Stimulated activated CD4-positive, alpha-beta T cell treated with anti-CD3 and anti-CD28 coated beads, TNF-alpha, amount 100 ng/mL, for 48 hours (primary cell): ENCODE measurements at regions not wholly inside any gene's neighbourhood (a gene's known extent, or its start where the extent isn't known, plus 50 kb on each side); places are given as distances from the start of the nearest gene placed in this dataset.

ENCODE experiments used
- DNase-seq, 3 donors: peaks; one replicate each; pipeline ENCODE4 v3.0.0-alpha.2; 2020; ENCODE audit warnings: low read depth in 3 of 3

DNA sequence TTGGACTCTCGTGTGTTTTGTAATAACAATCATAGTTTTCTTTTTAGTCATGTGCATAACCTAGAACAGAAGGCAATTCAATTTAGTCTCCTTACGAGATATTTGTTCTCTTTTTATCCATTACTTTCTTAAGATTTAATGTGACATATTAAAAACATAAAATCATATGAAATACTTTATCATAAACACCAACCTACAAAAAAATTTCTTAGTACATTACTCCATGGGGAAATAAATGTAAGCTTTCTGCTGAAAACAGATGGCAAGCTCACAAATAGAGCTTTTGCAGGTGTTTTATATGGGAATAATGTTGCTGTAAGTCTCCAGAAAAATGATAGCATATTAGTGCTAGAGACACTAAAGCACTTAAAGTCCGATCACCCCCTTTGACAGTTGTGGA lies 1035.2 kb upstream of the ARRDC3 start:
- no peak for DNase-seq

GRCh38 chr5:92409134-92409533 lies 1026.0 kb upstream of the ARRDC3 start:
- no peak for DNase-seq

- DNase-seq, result no peak
These were observed 1020.0 kb upstream of the ARRDC3 start for GRCh38 chr5:92402956-92403702.

DNA sequence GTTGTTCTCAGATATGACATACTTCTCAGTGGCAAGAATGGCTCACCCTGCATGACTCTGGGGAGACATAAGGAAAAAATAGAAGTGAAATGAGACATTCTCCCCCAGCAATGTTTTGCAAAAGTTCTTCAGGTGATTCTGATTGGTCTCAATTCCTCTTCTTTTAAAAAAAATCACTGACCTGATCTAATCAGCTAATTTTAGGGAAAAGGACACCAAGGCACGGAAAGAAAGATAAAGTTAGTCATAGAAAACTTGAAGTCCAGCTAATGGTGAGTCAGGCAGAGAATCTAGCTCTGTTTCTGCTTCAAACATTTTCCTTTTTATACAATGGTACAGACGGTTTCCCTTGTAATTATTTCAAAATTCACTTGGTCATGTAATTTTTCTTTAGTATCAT lies 1018.9 kb upstream of the ARRDC3 start:
- DNase-seq, result no peak

- no peak for DNase-seq
These were observed 1018.4 kb upstream of the ARRDC3 start for GRCh38 chr5:92401492-92401891.

DNA sequence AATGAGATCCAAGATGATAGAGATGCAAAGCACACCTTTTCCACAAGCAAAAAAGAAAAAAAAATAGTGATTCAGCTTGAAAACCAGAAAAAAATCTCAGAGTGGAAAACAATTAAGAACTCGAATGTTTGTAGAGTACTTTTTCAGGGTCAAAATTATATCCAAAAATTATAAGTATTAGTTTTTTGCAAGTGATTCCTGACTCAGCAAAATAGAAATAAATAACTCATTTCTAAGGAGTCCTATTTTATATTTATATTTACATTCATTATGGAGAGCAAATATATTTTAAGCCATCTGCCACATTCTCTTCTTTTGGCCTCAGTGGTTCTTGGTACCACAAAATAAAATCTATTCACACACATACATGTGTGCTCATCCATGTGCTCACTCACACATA lies 1011.8 kb upstream of the ARRDC3 start:
- no peak for DNase-seq

- DNase-seq, result no peak
These were observed 1007.5 kb upstream of the ARRDC3 start for GRCh38 chr5:92390657-92391056.

GRCh38 chr5:92380069-92380770 lies 997.1 kb upstream of the ARRDC3 start:
- no peak for DNase-seq

GRCh38 chr5:92378966-92379611 lies 996.0 kb upstream of the ARRDC3 start:
- no peak for DNase-seq

DNA sequence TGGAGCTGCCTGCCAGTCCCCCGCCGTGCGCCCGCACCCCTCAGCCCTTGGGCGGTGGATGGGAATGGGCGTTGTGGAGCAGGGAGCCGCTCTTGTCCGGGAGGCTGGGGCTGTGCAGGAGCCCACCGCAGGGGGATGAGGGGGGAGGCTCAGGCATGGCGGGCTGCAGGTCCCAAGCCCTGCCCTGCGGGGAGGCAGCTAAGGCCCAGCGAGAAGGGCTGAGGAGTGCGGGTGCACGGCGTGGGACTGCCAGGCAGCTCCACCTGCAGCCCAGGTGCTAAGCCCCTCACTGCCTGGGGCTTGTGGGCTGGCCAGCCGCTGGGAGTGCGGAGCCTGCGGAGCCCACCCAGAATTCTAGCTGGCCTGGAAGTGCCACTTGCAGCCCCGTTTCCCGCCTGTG lies 991.7 kb upstream of the ARRDC3 start:
- no peak for DNase-seq

- no peak for DNase-seq
These were observed 989.6 kb upstream of the ARRDC3 start for GRCh38 chr5:92372766-92373165.

DNA sequence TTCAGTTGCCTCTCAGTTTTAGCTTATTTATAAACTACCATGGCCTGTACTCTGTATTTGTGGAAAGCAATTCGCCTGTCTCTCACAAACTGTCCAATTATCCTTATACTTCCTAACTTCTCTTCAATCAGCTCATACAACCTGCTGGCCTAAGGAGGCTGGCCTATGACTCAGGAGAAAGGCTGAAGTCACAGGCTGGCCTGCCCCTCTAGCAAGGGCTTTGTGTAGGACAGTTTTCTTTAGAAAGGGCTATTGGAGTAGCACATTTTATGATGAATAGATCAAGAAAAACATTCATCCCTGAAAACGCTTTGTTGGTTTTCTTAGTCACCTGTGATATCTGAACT lies 988.7 kb upstream of the ARRDC3 start:
- DNase-seq, result no peak

DNA sequence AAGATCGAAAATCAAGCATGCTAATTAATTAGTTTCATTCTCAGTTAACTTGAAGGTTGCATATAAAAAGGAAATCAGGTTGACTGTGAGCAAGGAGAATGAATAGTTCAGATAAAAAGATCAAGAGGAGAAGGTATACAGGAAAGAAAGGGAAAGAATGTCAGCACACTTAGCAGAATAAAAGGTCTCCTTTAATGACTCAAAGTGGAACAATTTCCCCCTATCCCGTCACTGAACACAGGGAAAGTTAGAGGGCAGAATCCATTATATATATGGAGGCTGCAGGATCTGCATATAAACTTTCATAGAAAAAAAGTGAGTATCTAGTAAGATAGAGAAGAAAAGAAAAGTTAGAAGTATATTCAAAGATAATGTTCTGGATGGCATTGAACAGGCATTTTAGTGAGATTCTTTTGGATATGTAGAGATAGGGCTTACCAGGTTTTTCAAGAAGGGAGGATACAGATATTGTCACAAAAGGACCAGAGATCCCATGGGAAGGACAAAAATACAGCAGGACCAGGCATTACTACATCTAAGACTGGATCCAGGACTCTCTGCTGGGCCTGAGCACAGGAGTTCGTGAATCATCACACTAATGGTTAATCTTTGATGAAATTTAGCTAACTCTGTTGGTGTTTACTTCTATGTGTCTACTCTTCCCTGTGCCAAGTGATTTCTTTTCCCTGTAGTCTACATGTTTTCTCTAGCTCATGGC lies 988.2 kb upstream of the ARRDC3 start:
- DNase-seq, result no peak

DNA sequence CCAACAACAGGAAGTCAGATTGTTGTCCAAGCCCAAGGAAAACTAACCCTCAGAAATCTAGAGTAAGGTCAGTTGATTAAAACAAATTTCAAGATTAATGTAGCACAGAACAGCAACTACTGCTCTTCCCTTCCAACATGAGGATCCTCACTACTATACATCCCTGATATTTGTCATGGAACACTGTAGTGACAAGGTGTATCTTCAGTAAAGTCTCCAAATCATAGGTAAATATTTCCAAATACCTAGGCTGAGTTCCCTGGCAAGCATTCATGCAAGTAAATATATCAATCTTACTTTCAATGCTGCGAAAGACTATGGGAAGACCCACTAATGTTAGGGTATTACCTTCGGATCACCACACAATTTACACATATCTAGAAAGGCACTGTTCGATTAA lies 986.9 kb upstream of the ARRDC3 start:
- no peak for DNase-seq

DNA sequence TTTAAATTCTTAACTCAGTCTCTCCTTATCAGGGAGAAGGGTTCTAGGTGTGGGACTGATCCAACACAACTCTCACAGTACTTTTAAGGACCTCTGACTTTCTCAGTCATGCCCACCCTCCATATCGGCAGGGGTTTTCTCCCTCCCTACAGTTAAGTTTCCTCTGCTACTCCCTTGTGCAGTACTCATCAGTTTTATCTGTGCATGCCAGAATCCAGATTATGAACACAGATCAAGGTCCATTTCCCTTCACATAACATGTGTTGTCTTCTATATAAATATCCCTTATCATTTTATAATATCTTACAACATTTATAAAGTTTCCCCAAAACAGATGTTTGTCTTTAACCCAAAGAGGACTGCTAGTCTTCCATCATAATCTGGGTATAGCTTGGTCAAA lies 986.5 kb upstream of the ARRDC3 start:
- no peak for DNase-seq

GRCh38 chr5:92364986-92365550 lies 982.0 kb upstream of the ARRDC3 start:
- no peak for DNase-seq

DNA sequence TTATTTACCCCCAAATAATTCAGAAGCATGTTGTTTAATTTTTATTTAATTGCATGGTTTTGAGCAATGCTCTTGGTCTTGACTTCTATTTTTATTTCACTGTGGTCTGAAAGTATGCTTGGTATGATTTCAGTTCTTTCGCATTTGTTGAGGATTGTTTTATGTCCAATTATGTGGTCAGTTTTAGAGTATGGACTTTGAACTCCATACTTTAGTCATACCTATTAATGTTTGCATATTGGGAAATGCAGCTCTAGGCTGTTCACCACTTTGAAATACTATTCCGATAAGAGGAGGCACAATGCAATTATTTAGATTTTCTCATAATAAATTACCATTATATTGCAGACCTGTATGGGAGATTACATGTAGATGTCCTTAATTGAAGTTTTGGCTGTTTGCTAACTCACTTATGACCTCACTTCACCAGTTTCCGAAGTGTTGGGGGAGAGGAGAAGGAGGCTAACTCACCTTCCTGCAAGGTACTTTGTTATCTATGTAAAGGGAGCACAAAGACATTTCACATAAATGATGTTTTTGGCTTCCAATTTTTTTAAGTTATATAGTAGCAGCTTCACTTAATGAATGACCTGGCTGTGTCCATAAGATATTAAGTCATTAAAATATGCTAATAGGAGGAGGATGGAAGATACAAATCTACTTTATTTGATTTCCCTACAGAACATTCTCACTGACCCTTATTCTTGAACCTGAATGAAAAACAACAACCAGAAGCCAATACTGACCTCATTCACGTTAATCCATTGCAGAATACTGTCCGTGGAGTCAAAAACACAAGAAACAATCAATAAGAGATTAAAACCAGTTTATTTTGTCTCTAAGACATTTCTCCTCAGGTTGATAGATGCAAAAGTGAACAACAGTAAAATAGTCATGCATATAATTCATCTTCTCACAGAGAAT lies 970.3 kb upstream of the ARRDC3 start:
- no peak for DNase-seq

GRCh38 chr5:92337772-92338234 lies 954.7 kb upstream of the ARRDC3 start:
- no peak for DNase-seq

- no peak for DNase-seq
These were observed 948.9 kb upstream of the ARRDC3 start for GRCh38 chr5:92332039-92332438.

GRCh38 chr5:92330365-92330764 lies 947.2 kb upstream of the ARRDC3 start:
- no peak for DNase-seq

DNA sequence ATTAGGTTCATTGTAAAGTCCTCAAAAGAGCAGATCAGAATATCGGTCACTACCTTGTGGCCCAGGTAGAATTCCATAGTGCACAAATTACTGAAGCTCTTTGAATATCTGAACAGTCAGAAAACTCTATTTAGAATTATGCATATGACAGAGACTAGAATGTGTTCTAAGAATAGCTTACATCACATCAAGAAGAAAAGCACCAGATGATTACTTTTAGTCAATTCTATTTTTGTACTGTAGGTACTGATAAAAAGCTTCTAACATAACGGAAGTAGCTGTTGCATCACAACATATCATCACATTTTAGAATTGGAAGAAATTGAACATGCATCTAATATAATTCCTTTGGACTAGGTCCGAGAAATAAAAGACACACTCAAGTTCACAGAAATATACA lies 946.6 kb upstream of the ARRDC3 start:
- no peak for DNase-seq
